Naive thymus-derived CD4-positive, alpha-beta T cell (primary cell): ENCODE measurements at regions not wholly inside any gene's neighbourhood (a gene's known extent, or its start where the extent isn't known, plus 50 kb on each side); places are given as distances from the start of the nearest gene placed in this dataset.
"Not testable (repeated sequence)": the region's sequence is repeated elsewhere in the genome, so short reads cannot be mapped to it uniquely, and the experiment has no call there.

ENCODE experiments used
- ATAC-seq: fragments of 150-1000 bp; cut with Tn5 transposase; 2 replicates; pipeline ENCODE4 v1.10.0; 2021; ENCODE audit warnings: mild to moderate bottlenecking, moderate library complexity
- CTCF ChIA-PET: fragments of 350-600 bp; sonication (Branson Sonifier 250); formaldehyde crosslinking; loops from one replicate; lab custom pipeline; 2021; ENCODE audit warnings: antibody characterized with exemption; lab: Charles Lee
- POLR2A ChIA-PET: fragments of 350-600 bp; sonication (Branson Sonifier 250); formaldehyde crosslinking; loops from one replicate; lab custom pipeline; 2021; ENCODE audit warnings: antibody characterized with exemption, inconsistent platforms; lab: Charles Lee
- DNase-seq, 9 donors: peaks; one replicate each; pipeline versions ENCODE4 v3.0.0 to v3.0.0-alpha.2; 2020 to 2022; ENCODE audit warnings: mixed read lengths in 1 of 9
- H3K27ac ChIP-seq: one replicate; pipeline ENCODE4 v1.7.0; 2013; ENCODE audit warnings: mild to moderate bottlenecking, low read depth, low read length, moderate library complexity
- H3K27me3 ChIP-seq, 2 donors: one replicate each; pipeline ENCODE4 v1.7.0; 2013; ENCODE audit warnings: low read length in 2 of 2, mild to moderate bottlenecking in 2 of 2, moderate library complexity in 2 of 2; ENCODE audit not compliant: control insufficient read depth in 2 of 2, insufficient read depth in 2 of 2
- H3K36me3 ChIP-seq, 3 experiments: 1 replicate in 2 of 3; 2 replicates in 1 of 3; pipeline ENCODE4 v1.7.0; 2013; ENCODE audit warnings: low read length in 3 of 3, mild to moderate bottlenecking in 3 of 3, moderate library complexity in 1 of 3; ENCODE audit not compliant: insufficient read depth in 3 of 3, control insufficient read depth in 2 of 3
- H3K4me1 ChIP-seq, 2 donors: one replicate each; pipeline ENCODE4 v1.7.0; 2013; ENCODE audit warnings: low read length in 2 of 2, mild to moderate bottlenecking in 2 of 2, moderate library complexity in 1 of 2; ENCODE audit not compliant: control insufficient read depth in 2 of 2, insufficient read depth in 2 of 2
- H3K4me3 ChIP-seq: 2 replicates; pipeline ENCODE4 v1.7.0; 2013; ENCODE audit warnings: mild to moderate bottlenecking, low read length
- H3K9me3 ChIP-seq, 3 experiments: 1 replicate in 2 of 3; 2 replicates in 1 of 3; pipeline ENCODE4 v1.7.0; 2013; ENCODE audit warnings: low read length in 3 of 3; ENCODE audit not compliant: control insufficient read depth in 2 of 3
- H3K27ac Mint-ChIP-seq, 9 donors: one replicate each; pipeline ENCODE4 v1.8.0; 2020 to 2022; ENCODE audit warnings: mixed read lengths in 9 of 9, mild to moderate bottlenecking in 8 of 9, moderate library complexity in 5 of 9, inconsistent platforms in 2 of 9
- H3K27me3 Mint-ChIP-seq, 5 donors: one replicate each; pipeline ENCODE4 v1.8.0; 2021 to 2022; ENCODE audit warnings: mixed read lengths in 5 of 5, mild to moderate bottlenecking in 1 of 5
- H3K36me3 Mint-ChIP-seq, 5 donors: one replicate each; pipeline ENCODE4 v1.8.0; 2020 to 2022; ENCODE audit warnings: mixed read lengths in 5 of 5, mild to moderate bottlenecking in 3 of 5, inconsistent platforms in 1 of 5
- H3K4me1 Mint-ChIP-seq, 7 donors: one replicate each; pipeline ENCODE4 v1.8.0; 2020 to 2022; ENCODE audit warnings: mixed read lengths in 7 of 7, mild to moderate bottlenecking in 3 of 7, inconsistent platforms in 1 of 7
- H3K4me3 Mint-ChIP-seq, 10 donors: one replicate each; pipeline ENCODE4 v1.8.0; 2020 to 2022; ENCODE audit warnings: mild to moderate bottlenecking in 10 of 10, mixed read lengths in 10 of 10, moderate library complexity in 6 of 10, inconsistent platforms in 2 of 10
- H3K9me3 Mint-ChIP-seq, 11 donors: one replicate each; pipeline ENCODE4 v1.8.0; 2020 to 2022; ENCODE audit warnings: mixed read lengths in 11 of 11, mild to moderate bottlenecking in 4 of 11, inconsistent platforms in 1 of 11, moderate library complexity in 1 of 11
- intact Hi-C, 2 donors: fragments of 100-400 bp; cut with micrococcal nuclease; formaldehyde crosslinking; loops; one replicate each; pipeline ENCODE4 v1.15.1; 2023

- Mint-ChIP-seq H3K4me3 (no peak overlapping the region), H3K36me3 (peaks cover 0 to 10% (median 0%) of the 10 kb centered on the region in 5 donors), H3K4me1 (peaks cover 8 to 19% (median 15%) of the 10 kb centered on the region in 7 donors), H3K27ac (no peak overlapping the region), H3K27me3 (peaks cover 0 to 5% (median 0%) of the 10 kb centered on the region in 5 donors), H3K9me3 (peaks cover 0 to 8% (median 4%) of the 10 kb centered on the region in 11 donors)
- H3K27ac ChIP-seq, result no peak overlapping the region
- CTCF ChIA-PET, result interaction anchor here (0.7 kb wide), 1 partner anchor 90 kb away, joined by 3 read pairs; no protein-coding TSS in a partner anchor
- ATAC-seq (no peak), DNase-seq (no peak)
- intact Hi-C loops, result no loop called here
- H3K27me3 ChIP-seq, result no peaks in the 10 kb centered on the region
- H3K9me3 ChIP-seq, result no peaks in the 10 kb centered on the region
- no peak overlapping the region for H3K4me3 ChIP-seq
- POLR2A ChIA-PET, result no interaction called here
- no peaks in the 10 kb centered on the region for H3K36me3 ChIP-seq
- peaks cover 7 to 16% of the 10 kb centered on the region in 2 donors for H3K4me1 ChIP-seq
Observed at GRCh38 chr1:226461087-226461486, 53.2 kb upstream of the PARP1 start.

GRCh38 chr1:226463925-226464586 is 56.2 kb upstream of the PARP1 start:
- intact Hi-C loops, result no loop called here
- Mint-ChIP-seq H3K4me1 (peaks cover 0 to 13% (median 4%) of the 10 kb centered on the region in 7 donors), H3K9me3 (peaks cover 0 to 18% (median 6%) of the 10 kb centered on the region in 11 donors), H3K36me3 (peaks cover 0 to 14% (median 2%) of the 10 kb centered on the region in 5 donors), H3K27me3 (peaks cover 5 to 19% (median 10%) of the 10 kb centered on the region in 5 donors), H3K4me3 (no peak overlapping the region), H3K27ac (no peak overlapping the region)
- no peaks in the 10 kb centered on the region for H3K9me3 ChIP-seq
- H3K27me3 ChIP-seq, result no peaks in the 10 kb centered on the region
- H3K4me1 ChIP-seq, result no peaks in the 10 kb centered on the region
- H3K4me3 ChIP-seq, result no peak overlapping the region
- no peak for DNase-seq
- no peaks in the 10 kb centered on the region for H3K36me3 ChIP-seq
- H3K27ac ChIP-seq, result no peak overlapping the region
- ATAC-seq, result no peak
- ChIA-PET CTCF (interaction anchor here (0.6 kb wide), 1 partner anchor 8 kb away, joined by 3 read pairs; no protein-coding TSS in a partner anchor), POLR2A (no interaction called here)

- Mint-ChIP-seq H3K27me3 (peaks cover 5 to 23% (median 10%) of the 10 kb centered on the region in 5 donors), H3K9me3 (peaks cover 0 to 18% (median 8%) of the 10 kb centered on the region in 11 donors), H3K36me3 (peaks cover 0 to 14% (median 2%) of the 10 kb centered on the region in 5 donors), H3K4me1 (peaks cover 0 to 13% (median 4%) of the 10 kb centered on the region in 7 donors)
- H3K36me3 ChIP-seq, H3K27ac Mint-ChIP-seq, CTCF ChIA-PET, H3K4me3 ChIP-seq, H3K4me1 ChIP-seq, H3K9me3 ChIP-seq, intact Hi-C loops, H3K27ac ChIP-seq, ATAC-seq, H3K27me3 ChIP-seq, DNase-seq, H3K4me3 Mint-ChIP-seq: not testable (repeated sequence)
- POLR2A ChIA-PET, result interaction anchor here (0.6 kb wide), 1 partner anchor 36 kb away, joined by 3 read pairs; no protein-coding TSS in a partner anchor
Observed at GRCh38 chr1:226464587-226464971, 56.7 kb upstream of the PARP1 start.

- intact Hi-C loops, result no loop called here
- no peak overlapping the region for H3K4me3 Mint-ChIP-seq
- H3K36me3 Mint-ChIP-seq, result peaks cover 0 to 14% (median 2%) of the 10 kb centered on the region in 5 donors
- no peak overlapping the region for H3K27ac ChIP-seq
- no peaks in the 10 kb centered on the region for H3K4me1 ChIP-seq
- H3K4me1 Mint-ChIP-seq, result peaks cover 0 to 13% (median 4%) of the 10 kb centered on the region in 7 donors
- ATAC-seq (no peak), DNase-seq (no peak)
- H3K36me3 ChIP-seq, result no peaks in the 10 kb centered on the region
- ChIA-PET CTCF (interaction anchor here (0.6 kb wide), 2 partner anchors 24 to 132 kb away, joined by 3 to 4 read pairs; no protein-coding TSS in a partner anchor), POLR2A (no interaction called here)
- peaks cover 5 to 23% (median 15%) of the 10 kb centered on the region in 5 donors for H3K27me3 Mint-ChIP-seq
- no peaks in the 10 kb centered on the region for H3K9me3 ChIP-seq
- no peak overlapping the region for H3K4me3 ChIP-seq
- peaks cover 0 to 18% (median 8%) of the 10 kb centered on the region in 11 donors for H3K9me3 Mint-ChIP-seq
- H3K27ac Mint-ChIP-seq, result no peak overlapping the region
- H3K27me3 ChIP-seq, result no peaks in the 10 kb centered on the region
Observed at GRCh38 chr1:226466296-226466695, 58.4 kb upstream of the PARP1 start.

- DNase-seq (no peak), ATAC-seq (no peak)
- Histone ChIP-seq H3K9me3 (no peaks in the 10 kb centered on the region), H3K27me3 (no peaks in the 10 kb centered on the region), H3K4me3 (no peak overlapping the region), H3K4me1 (no peaks in the 10 kb centered on the region), H3K36me3 (no peaks in the 10 kb centered on the region), H3K27ac (no peak overlapping the region)
- POLR2A ChIA-PET, result no interaction called here
- Mint-ChIP-seq H3K4me3 (no peak overlapping the region), H3K27me3 (peaks cover 5 to 25% (median 15%) of the 10 kb centered on the region in 5 donors), H3K9me3 (peaks cover 0 to 18% (median 8%) of the 10 kb centered on the region in 11 donors), H3K27ac (no peak overlapping the region), H3K4me1 (peaks cover 0 to 13% (median 4%) of the 10 kb centered on the region in 7 donors), H3K36me3 (peaks cover 0 to 10% (median 2%) of the 10 kb centered on the region in 5 donors)
- intact Hi-C loops, result no loop called here
- CTCF ChIA-PET, result interaction anchor here (0.6 kb wide), 1 partner anchor 398 kb away, joined by 5 read pairs; no protein-coding TSS in a partner anchor
Observed at GRCh38 chr1:226467443-226467842, 59.5 kb upstream of the PARP1 start.

- H3K27ac ChIP-seq, result no peak overlapping the region
- Mint-ChIP-seq H3K9me3 (peaks cover 0 to 10% (median 4%) of the 10 kb centered on the region in 11 donors), H3K27me3 (peaks cover 10 to 27% (median 15%) of the 10 kb centered on the region in 5 donors), H3K4me3 (no peak overlapping the region), H3K27ac (no peak overlapping the region), H3K4me1 (peaks cover 0 to 20% (median 4%) of the 10 kb centered on the region in 7 donors), H3K36me3 (peaks cover 0 to 10% (median 0%) of the 10 kb centered on the region in 5 donors)
- H3K27me3 ChIP-seq, result no peaks in the 10 kb centered on the region
- ChIA-PET POLR2A (no interaction called here), CTCF (no interaction called here)
- no peaks in the 10 kb centered on the region for H3K4me1 ChIP-seq
- no peaks in the 10 kb centered on the region for H3K36me3 ChIP-seq
- H3K4me3 ChIP-seq, result no peak overlapping the region
- DNase-seq, result no peak
- no peaks in the 10 kb centered on the region for H3K9me3 ChIP-seq
- intact Hi-C loops, result no loop called here
- no peak for ATAC-seq
Observed at GRCh38 chr1:226470921-226471866, 63.3 kb upstream of the PARP1 start.
